Endodermal cell (in vitro differentiated cells): ENCODE measurements at regions not wholly inside any gene's neighbourhood (a gene's known extent, or its start where the extent isn't known, plus 50 kb on each side); places are given as distances from the start of the nearest gene placed in this dataset.

Experiments used
- DNase-seq: peaks from one replicate; pipeline ENCODE4 v3.0.0-alpha.2; 2017
- H3K27ac ChIP-seq: 2 replicates; pipeline ENCODE4 v1.5.1; 2013; ENCODE audit warnings: mild to moderate bottlenecking, low read depth, low read length, moderate library complexity
- H3K27me3 ChIP-seq: 2 replicates; pipeline ENCODE4 v1.6.1; 2013; ENCODE audit warnings: mild to moderate bottlenecking, low read length, moderate library complexity; ENCODE audit not compliant: insufficient read depth, control insufficient read depth, poor library complexity, severe bottlenecking
- H3K36me3 ChIP-seq: 2 replicates; pipeline ENCODE4 v1.7.0; 2013; ENCODE audit warnings: mild to moderate bottlenecking, low read length, moderate library complexity; ENCODE audit not compliant: control insufficient read depth, insufficient read depth
- H3K4me1 ChIP-seq: one replicate; pipeline ENCODE4 v1.7.0; 2013; ENCODE audit warnings: low read length; ENCODE audit not compliant: control insufficient read depth, insufficient read depth
- H3K4me3 ChIP-seq: 2 replicates; pipeline ENCODE4 v1.5.1; 2013; ENCODE audit warnings: mild to moderate bottlenecking, low read length, moderate library complexity
- H3K9ac ChIP-seq: 2 replicates; pipeline ENCODE4 v1.6.1; 2013; ENCODE audit warnings: mild to moderate bottlenecking, low read length, moderate library complexity; ENCODE audit not compliant: poor library complexity, severe bottlenecking; ENCODE audit errors: extremely low read depth
- H3K9me3 ChIP-seq: 2 replicates; pipeline ENCODE4 v1.6.1; 2013; ENCODE audit warnings: mild to moderate bottlenecking, low read length, moderate library complexity; ENCODE audit not compliant: control insufficient read depth
- H3K27ac Mint-ChIP-seq: 2 replicates; pipeline ENCODE4 v1.8.0; 2020; ENCODE audit warnings: mixed read lengths
- H3K27me3 Mint-ChIP-seq: 2 replicates; pipeline ENCODE4 v1.8.0; 2021; ENCODE audit warnings: mild to moderate bottlenecking, mixed read lengths; ENCODE audit not compliant: insufficient read depth
- H3K36me3 Mint-ChIP-seq: 2 replicates; pipeline ENCODE4 v1.8.0; 2020; ENCODE audit warnings: low read depth, mixed read lengths
- H3K4me1 Mint-ChIP-seq: 2 replicates; pipeline ENCODE4 v1.8.0; 2020; ENCODE audit warnings: mixed read lengths
- H3K4me3 Mint-ChIP-seq: 2 replicates; pipeline ENCODE4 v1.8.0; 2020; ENCODE audit warnings: mild to moderate bottlenecking, moderate library complexity, mixed read lengths
- H3K9me3 Mint-ChIP-seq: 2 replicates; pipeline ENCODE4 v1.8.0; 2020; ENCODE audit warnings: mild to moderate bottlenecking, mixed read lengths
- CTCF ChIP-seq: fragments of 200-600 bp; sonication (generic); conservative IDR thresholded peaks from 2 replicates; pipeline ENCODE4 v1.5.0; 2021; ENCODE audit warnings: antibody characterized with exemption, mild to moderate bottlenecking
- WGBS, 2 experiments: methylation state at CpG; one replicate each; pipeline versions ENCODE4 v1.1.5 to v1.1.7; 2013; ENCODE audit warnings: missing lambda C conversion rate in 2 of 2, mixed read lengths in 1 of 2; ENCODE audit not compliant: insufficient coverage in 1 of 2, insufficient read length in 1 of 2; 5-methylcytosine and 5-hydroxymethylcytosine counted together

DNA sequence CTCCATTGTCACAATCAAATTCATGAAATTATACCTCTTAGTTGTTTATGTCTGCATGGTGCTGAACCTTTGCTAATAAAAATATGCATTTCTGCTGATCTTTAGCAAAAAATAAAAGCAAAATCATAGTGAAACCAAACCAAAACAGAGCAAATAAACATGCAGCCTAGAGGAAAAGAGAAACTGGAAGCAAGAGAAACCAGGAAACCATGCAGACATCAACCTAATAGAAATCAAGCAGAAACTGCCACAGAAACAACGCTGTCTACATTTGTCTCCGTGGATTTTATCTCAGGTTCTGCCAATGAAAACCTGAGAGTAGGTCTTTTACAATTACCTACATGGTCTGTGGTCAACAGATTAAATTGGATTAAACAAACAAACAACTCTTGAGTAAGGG is 173.7 kb downstream of the SYT10 start:
- Mint-ChIP-seq H3K27me3 (no peaks in the 10 kb centered on the region), H3K36me3 (peaks cover 3% of the 10 kb centered on the region), H3K4me1 (peaks cover 29% of the 10 kb centered on the region), H3K9me3 (peaks cover 9% of the 10 kb centered on the region), H3K4me3 (no peak overlapping the region), H3K27ac (no peak overlapping the region)
- H3K36me3 ChIP-seq: no peaks in the 10 kb centered on the region
- TF ChIP-seq CTCF: no peak
- H3K9ac ChIP-seq: no peak overlapping the region
- 83 to 97% methylated on average over 1 to 2 of the region's 2 CpGs for WGBS, 2 experiments
- no peaks in the 10 kb centered on the region for H3K27me3 ChIP-seq
- no peak overlapping the region for H3K27ac ChIP-seq
- DNase-seq: no peak
- peak overlapping the region; percentile 36 for H3K4me3 ChIP-seq
- H3K4me1 ChIP-seq: peaks cover 11% of the 10 kb centered on the region
- peaks cover 22% of the 10 kb centered on the region for H3K9me3 ChIP-seq

DNA sequence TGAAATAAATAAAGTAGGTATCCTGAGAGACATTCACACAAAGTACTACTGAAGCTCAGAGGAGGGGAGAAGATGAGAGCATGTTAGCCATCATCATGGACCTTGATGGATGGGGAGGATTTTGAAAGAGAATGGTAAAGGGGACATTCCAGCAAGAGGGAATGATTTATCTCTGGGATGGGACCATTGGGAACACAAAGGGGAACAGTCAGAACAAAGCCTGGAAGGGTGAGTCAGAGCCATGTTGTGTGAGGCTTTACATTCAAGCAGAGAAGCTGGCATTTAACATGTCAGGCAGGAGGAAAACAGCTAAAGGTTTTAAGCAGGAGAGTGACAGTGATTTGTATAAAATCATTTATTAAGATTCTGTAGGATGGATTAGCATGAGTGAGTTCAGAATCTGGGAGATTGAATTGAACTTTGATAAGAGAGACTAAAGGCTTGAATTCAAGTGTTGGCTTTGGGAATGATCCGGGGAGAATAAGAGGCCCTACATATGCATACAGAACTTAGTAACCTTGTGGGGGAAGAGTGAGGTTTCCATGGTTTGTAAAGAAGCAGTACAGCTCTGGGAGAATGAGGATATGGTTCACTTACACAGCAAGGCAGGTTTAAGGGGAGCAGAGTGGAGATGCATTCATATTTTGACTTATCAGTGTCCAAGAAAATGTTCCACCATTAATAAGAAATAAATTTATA is 174.4 kb downstream of the SYT10 start:
- Mint-ChIP-seq H3K36me3 (peaks cover 3% of the 10 kb centered on the region), H3K27ac (no peak overlapping the region), H3K27me3 (no peaks in the 10 kb centered on the region), H3K4me3 (no peak overlapping the region), H3K9me3 (peaks cover 13% of the 10 kb centered on the region), H3K4me1 (peaks cover 29% of the 10 kb centered on the region)
- TF ChIP-seq CTCF: no peak
- DNase-seq: no peak
- no peak overlapping the region for H3K4me3 ChIP-seq
- peaks cover 11% of the 10 kb centered on the region for H3K4me1 ChIP-seq
- no peaks in the 10 kb centered on the region for H3K27me3 ChIP-seq
- H3K27ac ChIP-seq: no peak overlapping the region
- WGBS, 2 experiments: 60 to 84% methylated on average over 1 of the region's 1 CpG
- no peaks in the 10 kb centered on the region for H3K36me3 ChIP-seq
- H3K9me3 ChIP-seq: peaks cover 22% of the 10 kb centered on the region
- no peak overlapping the region for H3K9ac ChIP-seq

- WGBS, 2 experiments: 86 to 88% methylated on average over 1 of the region's 1 CpG
- peaks cover 21% of the 10 kb centered on the region for H3K4me1 Mint-ChIP-seq
- no peak overlapping the region for H3K9ac ChIP-seq
- no peak overlapping the region for H3K27ac Mint-ChIP-seq
- H3K27ac ChIP-seq: no peak overlapping the region
- H3K9me3 Mint-ChIP-seq: no peaks in the 10 kb centered on the region
- TF ChIP-seq CTCF: no peak
- no peaks in the 10 kb centered on the region for H3K27me3 ChIP-seq
- H3K36me3 Mint-ChIP-seq: no peaks in the 10 kb centered on the region
- H3K27me3 Mint-ChIP-seq: no peaks in the 10 kb centered on the region
- DNase-seq: no peak
- H3K4me3 ChIP-seq: no peak overlapping the region
- H3K36me3 ChIP-seq: no peaks in the 10 kb centered on the region
- peaks cover 4% of the 10 kb centered on the region for H3K4me1 ChIP-seq
- no peak overlapping the region for H3K4me3 Mint-ChIP-seq
- no peaks in the 10 kb centered on the region for H3K9me3 ChIP-seq
Observed at GRCh38 chr12:33253178-33253577, 186.4 kb downstream of the SYT10 start.
